ENCODE measurements at regions not wholly inside any gene's neighbourhood (a gene's known extent, or its start where the extent isn't known, plus 50 kb on each side); places are given as distances from the start of the nearest gene placed in this dataset.

GRCh38 chr6:139580592-139581484 lies 206.4 kb upstream of the CITED2 start:
- no peak overlapping the region for H3K4me3 ChIP-seq
- no peak for TF ChIP-seq POLR2A (IDR thresholded peaks at IDR 0.05)
- no peak for TF ChIP-seq CTCF (IDR thresholded peaks at IDR 0.05)
- no peaks in the 10 kb centered on the region for H3K9me3 ChIP-seq
- ATAC-seq (no peak), DNase-seq (no peak)
- no peaks in the 10 kb centered on the region for H3K36me3 ChIP-seq
- H3K4me1 ChIP-seq = peaks cover 0 to 11% (median 0%) of the 10 kb centered on the region in 12 donors
- H3K27me3 ChIP-seq = no peaks in the 10 kb centered on the region
- no peak overlapping the region for H3K27ac ChIP-seq
- intact Hi-C loops (cut with DNase I) = no loop called here
- 86 to 90% (median 87%) methylated on average over 9 of the region's 9 CpGs for WGBS, 4 donors

GRCh38 chr6:139577763-139578604 lies 203.5 kb upstream of the CITED2 start:
- intact Hi-C loops (cut with DNase I) = no loop called here
- H3K4me3 ChIP-seq = no peak overlapping the region
- TF ChIP-seq POLR2A (IDR thresholded peaks at IDR 0.05) = no peak
- TF ChIP-seq CTCF (IDR thresholded peaks at IDR 0.05) = no peak
- ATAC-seq (no peak), DNase-seq (no peak)
- no peaks in the 10 kb centered on the region for H3K9me3 ChIP-seq
- peaks cover 0 to 11% (median 0%) of the 10 kb centered on the region in 12 donors for H3K4me1 ChIP-seq
- 62 to 69% (median 65%) methylated on average over 7 of the region's 7 CpGs for WGBS, 4 donors
- H3K27ac ChIP-seq = no peak overlapping the region
- no peaks in the 10 kb centered on the region for H3K36me3 ChIP-seq
- no peaks in the 10 kb centered on the region for H3K27me3 ChIP-seq

DNA sequence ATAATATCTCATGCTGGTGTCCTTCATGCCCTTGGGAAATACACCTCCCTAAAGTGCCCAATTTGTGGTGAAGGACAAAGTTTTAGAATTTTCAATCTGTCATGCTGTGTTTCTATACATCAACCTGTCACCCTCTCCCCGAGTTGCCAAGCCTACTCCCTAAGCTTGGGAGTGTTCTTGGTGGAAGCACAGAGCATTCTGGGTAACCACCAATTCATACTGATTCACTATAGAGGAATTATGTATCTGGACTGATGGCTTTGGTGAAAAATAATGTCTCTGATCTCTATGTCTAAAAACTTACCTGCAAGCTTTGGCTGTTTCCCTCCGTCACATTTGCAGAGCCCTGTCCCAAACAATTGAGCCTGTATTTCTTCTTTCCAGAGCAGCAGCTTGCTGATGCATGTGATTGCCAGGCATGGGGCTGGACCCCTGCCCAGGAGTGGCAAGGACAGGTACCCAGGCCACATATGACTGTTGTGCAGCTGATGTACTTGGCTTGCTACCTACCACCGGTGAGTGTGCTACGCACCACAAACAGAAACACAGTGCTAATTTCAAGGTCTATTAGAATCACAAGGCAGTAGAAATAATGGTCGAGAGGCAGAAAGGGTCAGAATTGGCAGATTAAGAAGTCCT lies 202.8 kb upstream of the CITED2 start:
- no peak for TF ChIP-seq CTCF (IDR thresholded peaks at IDR 0.05)
- no peak for TF ChIP-seq POLR2A (IDR thresholded peaks at IDR 0.05)
- DNase-seq (no peak), ATAC-seq (peak in 1 of 4 donors; percentile 33)
- intact Hi-C loops (cut with DNase I) = no loop called here
- Histone ChIP-seq H3K4me1 (peaks cover 0 to 11% (median 0%) of the 10 kb centered on the region in 12 donors), H3K9me3 (no peaks in the 10 kb centered on the region), H3K36me3 (no peaks in the 10 kb centered on the region), H3K27ac (no peak overlapping the region), H3K4me3 (no peak overlapping the region), H3K27me3 (no peaks in the 10 kb centered on the region)
- WGBS, 4 donors = 72 to 80% (median 78%) methylated on average over 5 of the region's 5 CpGs

GRCh38 chr6:139572001-139572400 lies 197.6 kb upstream of the CITED2 start:
- no peak overlapping the region for H3K27ac ChIP-seq
- H3K27me3 ChIP-seq = no peaks in the 10 kb centered on the region
- DNase-seq (no peak), ATAC-seq (no peak)
- H3K36me3 ChIP-seq = no peaks in the 10 kb centered on the region
- intact Hi-C loops (cut with DNase I) = no loop called here
- H3K9me3 ChIP-seq = no peaks in the 10 kb centered on the region
- H3K4me3 ChIP-seq = no peak overlapping the region
- WGBS, 4 donors = 88 to 100% (median 96%) methylated on average over 1 of the region's 1 CpG
- TF ChIP-seq CTCF (IDR thresholded peaks at IDR 0.05) (no peak), POLR2A (IDR thresholded peaks at IDR 0.05) (no peak)
- peaks cover 0 to 10% (median 0%) of the 10 kb centered on the region in 12 donors for H3K4me1 ChIP-seq

All from heart left ventricle (tissue), 16 donors.